Right lobe of liver (tissue), 6 donors: ENCODE measurements at regions not wholly inside any gene's neighbourhood (a gene's known extent, or its start where the extent isn't known, plus 50 kb on each side); places are given as distances from the start of the nearest gene placed in this dataset.

Experiments
- ATAC-seq, 4 donors: fragments of 200-7000 bp; cut with Tn5 transposase; one replicate each; pipeline ENCODE4 v1.9.1; 2020; ENCODE audit warnings: mild to moderate bottlenecking in 4 of 4, moderate library complexity in 4 of 4
- DNase-seq, 3 donors: peaks; one replicate each; pipeline ENCODE4 v3.0.0-alpha.2; 2020
- H3K27ac ChIP-seq, 3 donors: fragments of 200-600 bp; one replicate each; pipeline ENCODE4 v1.8.0; 2022
- H3K27me3 ChIP-seq, 2 donors: fragments of 200-600 bp; one replicate each; pipeline ENCODE4 v1.8.0; 2022
- H3K36me3 ChIP-seq, 4 donors: fragments of 200-600 bp; sonication (generic) in 1 of 4; one replicate each; pipeline versions ENCODE4 v1.5.1 to v1.8.0; 2017 to 2022; ENCODE audit warnings: control low read depth in 1 of 4
- H3K4me1 ChIP-seq, 4 donors: fragments of 200-600 bp; sonication (generic) in 1 of 4; one replicate each; pipeline versions ENCODE4 v1.5.1 to v1.8.0; 2017 to 2022; ENCODE audit warnings: control low read depth in 1 of 4
- H3K4me3 ChIP-seq, 3 donors: fragments of 200-600 bp; one replicate each; pipeline ENCODE4 v1.8.0; 2022
- H3K9me3 ChIP-seq, 4 donors: fragments of 200-600 bp; sonication (generic) in 1 of 4; one replicate each; pipeline versions ENCODE4 v1.5.1 to v1.8.0; 2017 to 2022; ENCODE audit warnings: control low read depth in 1 of 4
- POLR2A ChIP-seq: fragments of 450-650 bp; IDR thresholded peaks from one replicate; pipeline ENCODE4 v1.6.1; 2017; ENCODE audit warnings: antibody characterized with exemption, mild to moderate bottlenecking
- WGBS: methylation state at CpG from one replicate; pipeline ENCODE4 v1.1.6; 2018; ENCODE audit warnings: low coverage, low lambda C conversion rate; ENCODE audit not compliant: insufficient coverage; ENCODE audit errors: missing lambda C conversion rate; 5-methylcytosine and 5-hydroxymethylcytosine counted together
- intact Hi-C, 2 donors: fragments of 100-400 bp; cut with DNase I; formaldehyde crosslinking; loops; one replicate each; pipeline versions ENCODE4 v1.11.2 to v1.14.1; 2022
- TF ChIP-seq, protein P1 (sequence below), 4 donors: fragments of 200-600 bp in 3 of 4; fragments of 450-650 bp in 1 of 4; IDR thresholded peaks; one replicate each; pipeline versions ENCODE4 v1.5.1 to v1.8.0; 2016 to 2022; ENCODE audit warnings: antibody characterized with exemption in 4 of 4, mild to moderate bottlenecking in 2 of 4
- donor health status: DM: no; HTN: yes; CAD: no.
- donor health status: DM: no; HTN: no; CAD: no.
- donor health status: DM: no; HTN: no; CAD: no.
- donor health status: DM: no; HTN: yes; CAD: no.
- donor health status: DM: no; HTN: yes; CAD: no.

DNA sequence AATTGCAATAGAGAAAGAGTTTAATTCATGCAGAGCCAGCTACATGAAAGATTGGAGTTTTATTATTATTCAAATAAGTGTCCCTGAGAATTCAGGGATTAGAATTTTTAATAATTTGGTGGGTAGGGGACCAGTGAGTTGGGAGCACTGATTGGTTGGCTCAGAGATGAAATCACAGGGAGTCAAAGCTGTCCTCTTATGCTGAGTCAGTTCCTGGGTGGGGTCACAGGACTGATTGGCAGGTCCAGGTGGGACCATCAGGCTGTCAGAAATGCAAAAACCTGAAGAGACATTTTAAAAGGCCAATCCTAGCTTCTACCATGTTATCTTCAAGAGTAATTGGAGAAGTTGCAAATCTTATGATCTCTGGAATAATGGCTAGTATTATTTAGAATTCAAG lies 56.0 kb upstream of the KAT6B start:
- TF ChIP-seq, protein P1, sequence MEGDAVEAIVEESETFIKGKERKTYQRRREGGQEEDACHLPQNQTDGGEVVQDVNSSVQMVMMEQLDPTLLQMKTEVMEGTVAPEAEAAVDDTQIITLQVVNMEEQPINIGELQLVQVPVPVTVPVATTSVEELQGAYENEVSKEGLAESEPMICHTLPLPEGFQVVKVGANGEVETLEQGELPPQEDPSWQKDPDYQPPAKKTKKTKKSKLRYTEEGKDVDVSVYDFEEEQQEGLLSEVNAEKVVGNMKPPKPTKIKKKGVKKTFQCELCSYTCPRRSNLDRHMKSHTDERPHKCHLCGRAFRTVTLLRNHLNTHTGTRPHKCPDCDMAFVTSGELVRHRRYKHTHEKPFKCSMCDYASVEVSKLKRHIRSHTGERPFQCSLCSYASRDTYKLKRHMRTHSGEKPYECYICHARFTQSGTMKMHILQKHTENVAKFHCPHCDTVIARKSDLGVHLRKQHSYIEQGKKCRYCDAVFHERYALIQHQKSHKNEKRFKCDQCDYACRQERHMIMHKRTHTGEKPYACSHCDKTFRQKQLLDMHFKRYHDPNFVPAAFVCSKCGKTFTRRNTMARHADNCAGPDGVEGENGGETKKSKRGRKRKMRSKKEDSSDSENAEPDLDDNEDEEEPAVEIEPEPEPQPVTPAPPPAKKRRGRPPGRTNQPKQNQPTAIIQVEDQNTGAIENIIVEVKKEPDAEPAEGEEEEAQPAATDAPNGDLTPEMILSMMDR (IDR thresholded peaks at IDR 0.05), result no peak
- no peak for TF ChIP-seq POLR2A
- H3K36me3 ChIP-seq, result no peaks in the 10 kb centered on the region
- H3K27ac ChIP-seq, result no peak overlapping the region
- ATAC-seq (no peak), DNase-seq (no peak)
- intact Hi-C loops, result no loop called here
- no peaks in the 10 kb centered on the region for H3K9me3 ChIP-seq
- no peaks in the 10 kb centered on the region for H3K27me3 ChIP-seq
- no peaks in the 10 kb centered on the region for H3K4me1 ChIP-seq
- H3K4me3 ChIP-seq, result no peak overlapping the region

DNA sequence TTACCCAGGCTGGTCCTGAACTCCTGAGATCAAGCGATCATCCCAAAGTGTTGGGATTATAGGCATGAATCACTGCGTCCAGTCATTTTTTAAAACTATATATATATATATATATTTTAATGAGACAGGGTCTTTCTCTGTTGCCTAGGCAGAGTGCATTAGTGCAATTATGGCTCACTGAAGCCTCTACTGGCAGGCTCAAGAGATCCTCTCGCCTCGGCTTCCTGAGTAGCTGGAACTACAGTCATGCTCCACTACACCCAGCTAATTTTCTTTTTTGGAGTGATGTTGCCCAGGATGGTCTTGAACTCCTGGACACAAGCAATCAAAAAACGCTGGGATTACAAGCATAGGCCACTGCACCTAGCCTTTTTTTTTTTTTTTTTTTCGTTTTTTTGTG lies 55.3 kb upstream of the KAT6B start:
- TF ChIP-seq POLR2A, result no peak
- TF ChIP-seq, protein P1 (IDR thresholded peaks at IDR 0.05), result no peak

DNA sequence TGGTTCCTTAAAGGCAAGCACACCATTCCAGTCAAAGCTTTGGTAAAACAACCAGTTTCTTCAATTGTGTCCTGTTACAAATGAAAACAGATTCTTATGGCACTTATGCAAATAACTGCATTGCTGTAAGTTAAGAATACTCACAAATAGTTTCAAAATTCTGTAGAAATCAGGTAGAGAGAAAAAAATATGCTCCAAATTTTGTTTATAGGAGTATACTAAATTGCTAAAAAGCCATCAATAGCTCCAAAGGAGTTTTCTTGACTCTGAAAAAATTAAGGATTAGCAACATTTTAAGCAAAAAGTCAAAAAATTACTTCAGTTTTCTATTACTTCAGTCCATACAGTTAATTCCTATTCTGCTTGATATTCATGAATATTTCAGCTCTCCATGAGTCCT lies 51.3 kb upstream of the KAT6B start:
- DNase-seq (no peak), ATAC-seq (no peak)
- H3K4me3 ChIP-seq, result no peak overlapping the region
- H3K9me3 ChIP-seq, result no peaks in the 10 kb centered on the region
- TF ChIP-seq, protein P1 (IDR thresholded peaks at IDR 0.05), result no peak
- no peak for TF ChIP-seq POLR2A
- no peaks in the 10 kb centered on the region for H3K36me3 ChIP-seq
- H3K4me1 ChIP-seq, result no peaks in the 10 kb centered on the region
- H3K27ac ChIP-seq, result no peak overlapping the region
- intact Hi-C loops, result no loop called here
- no peaks in the 10 kb centered on the region for H3K27me3 ChIP-seq

More for the DNA sequence above, 55.3 kb upstream of the KAT6B start:
- WGBS, result 50% methylated on average over 4 of the region's 6 CpGs
- Histone ChIP-seq H3K4me3 (no peak overlapping the region), H3K27ac (no peak overlapping the region), H3K4me1 (no peaks in the 10 kb centered on the region), H3K9me3 (no peaks in the 10 kb centered on the region), H3K36me3 (no peaks in the 10 kb centered on the region), H3K27me3 (no peaks in the 10 kb centered on the region)
- intact Hi-C loops, result no loop called here
- no peak for DNase-seq
- no peak for ATAC-seq
